Middle frontal gyrus (tissue), 1 donor: ENCODE measurements at regions not wholly inside any gene's neighbourhood (a gene's known extent, or its start where the extent isn't known, plus 50 kb on each side); places are given as distances from the start of the nearest gene placed in this dataset.
"Not testable (repeated sequence)": the region's sequence is repeated elsewhere in the genome, so short reads cannot be mapped to it uniquely, and the experiment has no call there.

Experiments
- DNase-seq: peaks from one replicate; pipeline ENCODE4 v3.0.0-alpha.2; 2015; ENCODE audit warnings: low spot score; ENCODE audit errors: extremely low spot score

GRCh38 chr5:124134941-124135340, 611.5 kb downstream of the ZNF608 start:
- no peak for DNase-seq

GRCh38 chr5:124133406-124133805, 613.0 kb downstream of the ZNF608 start:
- DNase-seq: no peak

GRCh38 chr5:124132843-124133242, 613.6 kb downstream of the ZNF608 start:
- DNase-seq: no peak

GRCh38 chr5:124131466-124131865, 615.0 kb downstream of the ZNF608 start:
- DNase-seq: no peak

- no peak for DNase-seq
These were observed 615.6 kb downstream of the ZNF608 start for GRCh38 chr5:124130816-124131215.

GRCh38 chr5:124128867-124129266, 616.9 kb downstream of the CSNK1G3 start:
- DNase-seq: no peak

- no peak for DNase-seq
These were observed 614.7 kb downstream of the CSNK1G3 start for GRCh38 chr5:124126504-124127217.

- DNase-seq: no peak
These were observed 612.8 kb downstream of the CSNK1G3 start for GRCh38 chr5:124124711-124125229.

GRCh38 chr5:124121198-124121597, 609.2 kb downstream of the CSNK1G3 start:
- DNase-seq: no peak

GRCh38 chr5:124114911-124115310, 602.9 kb downstream of the CSNK1G3 start:
- no peak for DNase-seq

- no peak for DNase-seq
These were observed 599.9 kb downstream of the CSNK1G3 start for GRCh38 chr5:124111886-124112285.

- DNase-seq: no peak
These were observed 599.0 kb downstream of the CSNK1G3 start for GRCh38 chr5:124110942-124111341.

GRCh38 chr5:124105326-124105725, 593.3 kb downstream of the CSNK1G3 start:
- DNase-seq: no peak

GRCh38 chr5:124104821-124105220, 592.8 kb downstream of the CSNK1G3 start:
- DNase-seq: no peak

- no peak for DNase-seq
These were observed 592.4 kb downstream of the CSNK1G3 start for GRCh38 chr5:124104344-124104743.

GRCh38 chr5:124103671-124104070, 591.7 kb downstream of the CSNK1G3 start:
- DNase-seq: no peak

GRCh38 chr5:124103056-124103455, 591.1 kb downstream of the CSNK1G3 start:
- DNase-seq: not testable (repeated sequence)

GRCh38 chr5:124102486-124102885, 590.5 kb downstream of the CSNK1G3 start:
- DNase-seq: no peak

- no peak for DNase-seq
These were observed 581.7 kb downstream of the CSNK1G3 start for GRCh38 chr5:124093658-124094057.

- no peak for DNase-seq
These were observed 578.1 kb downstream of the CSNK1G3 start for GRCh38 chr5:124090115-124090514.

GRCh38 chr5:124089578-124089977, 577.6 kb downstream of the CSNK1G3 start:
- no peak for DNase-seq

GRCh38 chr5:124088289-124089032, 576.5 kb downstream of the CSNK1G3 start:
- no peak for DNase-seq

GRCh38 chr5:124087752-124088151, 575.8 kb downstream of the CSNK1G3 start:
- no peak for DNase-seq
